Cardiac muscle cell (in vitro differentiated cells and primary cell): ENCODE measurements at regions not wholly inside any gene's neighbourhood (a gene's known extent, or its start where the extent isn't known, plus 50 kb on each side); places are given as distances from the start of the nearest gene placed in this dataset.

Source experiments
- DNase-seq, 2 donors: peaks; one replicate each; pipeline versions ENCODE4 v3.0.0 to v3.0.0-alpha.2; 2010 to 2017; ENCODE audit warnings: low read depth in 1 of 2, low spot score in 1 of 2
- H3K27ac ChIP-seq: fragments of 200-600 bp; sonication (generic); 2 replicates; pipeline ENCODE4 v1.5.1; 2016
- H3K27me3 ChIP-seq: fragments of 200-600 bp; sonication (generic); 2 replicates; pipeline ENCODE4 v1.6.0; 2016; ENCODE audit warnings: control low read depth
- H3K36me3 ChIP-seq: fragments of 200-600 bp; sonication (generic); 2 replicates; pipeline ENCODE4 v1.5.1; 2016; ENCODE audit warnings: control low read depth
- H3K4me1 ChIP-seq: fragments of 200-600 bp; sonication (generic); 2 replicates; pipeline ENCODE4 v1.8.1; 2017; ENCODE audit warnings: low read depth, mild to moderate bottlenecking, mixed run types
- H3K4me3 ChIP-seq: fragments of 200-600 bp; sonication (generic); 2 replicates; pipeline ENCODE4 v1.5.1; 2016; ENCODE audit warnings: mild to moderate bottlenecking
- H3K9me3 ChIP-seq: fragments of 200-600 bp; sonication (generic); 2 replicates; pipeline ENCODE4 v1.5.1; 2017; ENCODE audit warnings: low read depth, mild to moderate bottlenecking, control low read depth
- TF ChIP-seq, protein P1 (sequence below): IDR thresholded peaks from 2 replicates; pipeline ENCODE4 v1.5.1; 2012; ENCODE audit warnings: low read depth, mild to moderate bottlenecking, low read length

DNA sequence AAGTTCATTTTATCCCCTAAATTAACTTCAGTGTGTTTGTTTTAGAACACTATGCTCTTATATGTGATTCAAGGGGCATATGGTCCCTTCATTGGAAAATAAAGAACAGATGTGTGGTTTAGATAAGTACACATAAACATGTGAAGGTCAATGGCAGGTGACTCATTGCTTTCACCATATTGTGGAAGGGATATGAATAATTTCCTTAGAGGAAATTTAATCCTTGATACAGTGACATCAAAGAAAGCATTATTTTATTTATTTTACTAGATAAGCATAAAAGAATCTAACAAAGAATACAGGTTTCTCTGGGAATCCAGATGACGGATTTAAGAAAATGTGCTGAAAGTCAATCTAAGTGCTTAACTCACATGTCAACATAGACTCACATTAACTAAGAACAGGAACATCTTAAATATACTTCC, 373.5 kb downstream of the KCTD12 start:
- TF ChIP-seq, protein P1, sequence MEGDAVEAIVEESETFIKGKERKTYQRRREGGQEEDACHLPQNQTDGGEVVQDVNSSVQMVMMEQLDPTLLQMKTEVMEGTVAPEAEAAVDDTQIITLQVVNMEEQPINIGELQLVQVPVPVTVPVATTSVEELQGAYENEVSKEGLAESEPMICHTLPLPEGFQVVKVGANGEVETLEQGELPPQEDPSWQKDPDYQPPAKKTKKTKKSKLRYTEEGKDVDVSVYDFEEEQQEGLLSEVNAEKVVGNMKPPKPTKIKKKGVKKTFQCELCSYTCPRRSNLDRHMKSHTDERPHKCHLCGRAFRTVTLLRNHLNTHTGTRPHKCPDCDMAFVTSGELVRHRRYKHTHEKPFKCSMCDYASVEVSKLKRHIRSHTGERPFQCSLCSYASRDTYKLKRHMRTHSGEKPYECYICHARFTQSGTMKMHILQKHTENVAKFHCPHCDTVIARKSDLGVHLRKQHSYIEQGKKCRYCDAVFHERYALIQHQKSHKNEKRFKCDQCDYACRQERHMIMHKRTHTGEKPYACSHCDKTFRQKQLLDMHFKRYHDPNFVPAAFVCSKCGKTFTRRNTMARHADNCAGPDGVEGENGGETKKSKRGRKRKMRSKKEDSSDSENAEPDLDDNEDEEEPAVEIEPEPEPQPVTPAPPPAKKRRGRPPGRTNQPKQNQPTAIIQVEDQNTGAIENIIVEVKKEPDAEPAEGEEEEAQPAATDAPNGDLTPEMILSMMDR = no peak
- Histone ChIP-seq H3K4me3 (no peak overlapping the region), H3K27ac (no peak overlapping the region), H3K36me3 (no peaks in the 10 kb centered on the region), H3K9me3 (no peaks in the 10 kb centered on the region), H3K4me1 (peaks cover under 1% of the 10 kb centered on the region), H3K27me3 (peaks cover 10% of the 10 kb centered on the region)
- DNase-seq = peak in 1 of 2 donors; percentile 76

DNA sequence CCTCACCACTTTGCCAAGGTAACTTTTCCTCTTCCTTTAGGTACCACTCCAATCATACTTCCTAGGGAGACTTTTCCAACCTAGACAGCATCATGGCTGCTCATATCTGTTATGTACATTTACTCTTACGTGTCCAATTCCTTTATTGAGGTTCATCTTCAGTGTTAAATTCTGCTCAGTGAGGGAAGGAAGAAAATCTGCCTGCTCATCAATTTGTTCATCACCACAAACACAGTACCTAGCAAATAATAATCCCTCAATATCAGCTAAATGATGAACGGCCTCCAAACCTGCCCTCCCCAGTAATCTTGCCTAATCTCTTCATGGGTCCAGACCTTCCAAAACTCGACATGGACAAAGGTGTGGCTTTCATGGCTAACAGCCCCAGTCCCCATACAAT, 380.8 kb downstream of the KCTD12 start:
- Histone ChIP-seq H3K4me1 (no peaks in the 10 kb centered on the region), H3K27me3 (peaks cover 41% of the 10 kb centered on the region), H3K36me3 (no peaks in the 10 kb centered on the region), H3K4me3 (no peak overlapping the region), H3K9me3 (no peaks in the 10 kb centered on the region), H3K27ac (no peak overlapping the region)
- DNase-seq = no peak
- TF ChIP-seq, protein P1 = no peak

DNA sequence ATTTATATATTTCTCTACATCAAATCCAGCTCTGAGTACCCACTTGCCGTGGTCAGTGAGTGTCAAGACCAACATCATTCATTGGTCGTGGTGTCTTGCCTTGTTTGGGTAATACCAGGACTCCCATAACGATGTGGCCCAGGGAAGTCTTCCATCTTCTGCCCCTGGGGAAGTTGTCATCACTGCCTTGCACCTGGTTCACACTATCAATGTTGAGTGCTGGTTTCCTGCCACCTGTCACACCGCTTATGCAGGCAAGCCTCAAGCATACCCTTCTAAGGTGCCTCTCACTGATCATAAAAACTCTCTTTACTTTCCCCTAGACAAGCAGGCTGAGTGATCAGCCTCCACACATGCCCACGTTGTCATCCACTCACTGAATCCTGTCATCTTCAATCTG, 382.4 kb downstream of the KCTD12 start:
- no peaks in the 10 kb centered on the region for H3K9me3 ChIP-seq
- no peak for DNase-seq
- H3K27ac ChIP-seq = no peak overlapping the region
- no peak overlapping the region for H3K4me3 ChIP-seq
- H3K36me3 ChIP-seq = no peaks in the 10 kb centered on the region
- no peaks in the 10 kb centered on the region for H3K4me1 ChIP-seq
- TF ChIP-seq, protein P1 = no peak
- H3K27me3 ChIP-seq = peaks cover 38% of the 10 kb centered on the region

DNA sequence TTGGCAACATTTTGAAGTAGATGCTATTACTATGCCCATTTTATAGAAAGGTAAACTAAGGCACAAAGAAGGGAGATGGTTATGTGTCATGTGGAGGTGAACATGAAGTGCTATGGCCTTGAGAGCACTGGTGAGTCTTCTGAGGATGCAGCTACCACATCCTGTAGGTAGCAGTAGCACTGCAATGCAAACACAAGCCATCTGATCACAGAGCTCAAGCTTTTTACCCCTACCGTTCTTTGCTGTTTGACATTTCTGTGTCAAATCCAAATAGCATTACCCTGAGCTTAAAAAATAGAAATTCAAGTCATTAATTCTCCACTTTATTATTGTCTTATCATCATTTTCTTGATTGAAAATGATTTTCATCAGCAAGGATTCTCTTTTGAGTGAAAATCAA, 382.9 kb downstream of the KCTD12 start:
- Histone ChIP-seq H3K36me3 (no peaks in the 10 kb centered on the region), H3K27me3 (peaks cover 40% of the 10 kb centered on the region), H3K27ac (no peak overlapping the region), H3K4me3 (no peak overlapping the region), H3K9me3 (no peaks in the 10 kb centered on the region), H3K4me1 (no peaks in the 10 kb centered on the region)
- TF ChIP-seq, protein P1 = no peak
- DNase-seq = no peak

DNA sequence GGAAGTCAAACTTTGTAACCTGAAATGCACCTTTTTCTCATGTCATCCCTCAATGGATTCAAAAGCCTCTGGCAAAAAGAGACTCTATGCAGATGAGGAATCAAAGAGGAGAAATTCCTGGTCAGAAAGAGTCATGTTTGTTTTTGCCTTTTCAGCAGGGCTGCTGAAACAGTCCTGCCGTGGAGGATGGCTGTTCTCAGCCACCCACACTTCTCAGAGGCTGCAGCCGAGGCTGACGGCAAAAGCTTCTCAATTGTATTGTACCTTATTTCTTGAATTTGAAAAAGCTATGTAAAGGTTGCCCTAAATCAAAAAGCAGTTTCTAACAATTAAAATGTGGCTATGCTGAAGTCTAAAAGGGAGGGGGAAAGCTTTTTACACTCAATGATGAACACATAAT, 385.3 kb downstream of the KCTD12 start:
- no peak for DNase-seq
- TF ChIP-seq, protein P1 = no peak

DNA sequence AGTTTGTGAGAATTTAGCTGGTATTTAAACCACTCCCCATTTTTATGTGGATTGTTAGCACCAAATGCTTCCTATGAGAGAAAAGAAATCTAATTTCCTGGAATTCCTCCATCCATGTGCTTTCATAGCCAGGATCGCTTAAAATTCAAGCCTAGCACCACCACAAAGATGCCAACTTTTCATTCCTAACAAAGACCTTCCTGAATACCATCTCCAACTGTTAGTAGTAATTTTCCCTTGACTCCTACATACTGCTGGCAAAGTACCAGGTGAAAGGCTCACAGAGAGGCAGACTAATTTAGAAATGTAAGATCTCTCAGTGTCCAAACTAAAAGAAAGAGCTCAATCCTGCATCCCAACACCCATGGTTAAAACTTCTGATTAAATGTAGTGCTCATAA, 386.3 kb downstream of the KCTD12 start:
- no peaks in the 10 kb centered on the region for H3K9me3 ChIP-seq

More for the DNA sequence above, 385.3 kb downstream of the KCTD12 start:
- Histone ChIP-seq H3K27ac (no peak overlapping the region), H3K36me3 (no peaks in the 10 kb centered on the region), H3K4me1 (no peaks in the 10 kb centered on the region), H3K27me3 (peaks cover 28% of the 10 kb centered on the region), H3K4me3 (no peak overlapping the region), H3K9me3 (no peaks in the 10 kb centered on the region)

More for the DNA sequence above, 386.3 kb downstream of the KCTD12 start:
- Histone ChIP-seq H3K27ac (no peak overlapping the region), H3K27me3 (peaks cover 28% of the 10 kb centered on the region), H3K36me3 (no peaks in the 10 kb centered on the region), H3K4me1 (no peaks in the 10 kb centered on the region), H3K4me3 (no peak overlapping the region)
- TF ChIP-seq, protein P1 = no peak
- DNase-seq = peak in 1 of 2 donors; percentile 20
